ENCODE measurements at regions not wholly inside any gene's neighbourhood (a gene's known extent, or its start where the extent isn't known, plus 50 kb on each side); places are given as distances from the start of the nearest gene placed in this dataset.

GRCh38 chr18:42178376-42179080 lies 223.5 kb downstream of the PIK3C3 start:
- CTCF ChIA-PET: no interaction called here
- DNase-seq (ENCODE audit: low read depth, low spot score): no peak

GRCh38 chr18:42179542-42180121 lies 224.6 kb downstream of the PIK3C3 start:
- DNase-seq (ENCODE audit: low read depth, low spot score): no peak
- ChIA-PET POLR2A (no interaction called here), CTCF (no interaction called here)
- Histone ChIP-seq H3K9me3 (ENCODE audit: control insufficient read depth, insufficient read depth, low read length) (no peaks in the 10 kb centered on the region), H3K27me3 (ENCODE audit: control insufficient read depth, insufficient read depth, low read length) (no peaks in the 10 kb centered on the region), H3K4me3 (ENCODE audit: low read depth, low read length) (no peak overlapping the region), H3K27ac (ENCODE audit: low read depth, low read length) (no peak overlapping the region)
- TF ChIP-seq CTCF (IDR thresholded peaks at IDR 0.05; ENCODE audit: low read depth, low read length): no peak

More at GRCh38 chr18:42178376-42179080, 223.5 kb downstream of the PIK3C3 start:
- Histone ChIP-seq H3K27ac (ENCODE audit: low read depth, low read length) (no peak overlapping the region), H3K9me3 (ENCODE audit: control insufficient read depth, insufficient read depth, low read length) (no peaks in the 10 kb centered on the region), H3K27me3 (ENCODE audit: control insufficient read depth, insufficient read depth, low read length) (no peaks in the 10 kb centered on the region), H3K4me3 (ENCODE audit: low read depth, low read length) (no peak overlapping the region)
- POLR2A ChIA-PET: no interaction called here
- no peak for TF ChIP-seq CTCF (IDR thresholded peaks at IDR 0.05; ENCODE audit: low read depth, low read length)

GRCh38 chr18:42181474-42181873 lies 226.4 kb downstream of the PIK3C3 start:
- Histone ChIP-seq H3K4me3 (ENCODE audit: low read depth, low read length) (no peak overlapping the region), H3K27me3 (ENCODE audit: control insufficient read depth, insufficient read depth, low read length) (no peaks in the 10 kb centered on the region), H3K9me3 (ENCODE audit: control insufficient read depth, insufficient read depth, low read length) (no peaks in the 10 kb centered on the region), H3K27ac (ENCODE audit: low read depth, low read length) (no peak overlapping the region)
- POLR2A ChIA-PET: no interaction called here
- CTCF ChIA-PET: no interaction called here
- DNase-seq (ENCODE audit: low read depth, low spot score): no peak
- TF ChIP-seq CTCF (IDR thresholded peaks at IDR 0.05; ENCODE audit: low read depth, low read length): no peak

- Histone ChIP-seq H3K27ac (ENCODE audit: low read depth, low read length) (no peak overlapping the region), H3K4me3 (ENCODE audit: low read depth, low read length) (no peak overlapping the region), H3K9me3 (ENCODE audit: control insufficient read depth, insufficient read depth, low read length) (no peaks in the 10 kb centered on the region), H3K27me3 (ENCODE audit: control insufficient read depth, insufficient read depth, low read length) (no peaks in the 10 kb centered on the region)
- no peak for DNase-seq (ENCODE audit: low read depth, low spot score)
- TF ChIP-seq CTCF (IDR thresholded peaks at IDR 0.05; ENCODE audit: low read depth, low read length): no peak
- CTCF ChIA-PET: interaction anchor here (1.0 to 1.4 kb wide), 2 partner anchors 47 to 69 kb away, joined by 3 to 4 read pairs; no protein-coding TSS in a partner anchor
- POLR2A ChIA-PET: no interaction called here
Observed at GRCh38 chr18:42182728-42183700, 228.0 kb downstream of the PIK3C3 start.
